BE2C (cell line): ENCODE measurements at regions not wholly inside any gene's neighbourhood (a gene's known extent, or its start where the extent isn't known, plus 50 kb on each side); places are given as distances from the start of the nearest gene placed in this dataset.

Experiments
- DNase-seq: peaks from one replicate; pipeline ENCODE4 v3.0.0-alpha.2; 2020
- H3K27me3 ChIP-seq: fragments of 250-450 bp; sonication (Bioruptor Pico); 2 replicates; pipeline ENCODE4 v1.5.1; 2020; ENCODE audit warnings: mild to moderate bottlenecking
- H3K36me3 ChIP-seq: fragments of 250-450 bp; sonication (Bioruptor Pico); 2 replicates; pipeline ENCODE4 v1.5.1; 2020; ENCODE audit warnings: mild to moderate bottlenecking
- H3K4me1 ChIP-seq: fragments of 250-450 bp; sonication (Bioruptor Pico); 2 replicates; pipeline ENCODE4 v1.5.1; 2020
- H3K4me3 ChIP-seq: 2 replicates; pipeline ENCODE4 v1.5.1; 2011; ENCODE audit warnings: low read depth, low read length
- H3K9me3 ChIP-seq: fragments of 250-450 bp; sonication (Bioruptor Pico); 2 replicates; pipeline ENCODE4 v1.5.1; 2020
- CTCF ChIP-seq: IDR thresholded peaks from 2 replicates; pipeline ENCODE4 v1.5.1; 2012; ENCODE audit warnings: mild to moderate bottlenecking, low read depth, low read length

DNA sequence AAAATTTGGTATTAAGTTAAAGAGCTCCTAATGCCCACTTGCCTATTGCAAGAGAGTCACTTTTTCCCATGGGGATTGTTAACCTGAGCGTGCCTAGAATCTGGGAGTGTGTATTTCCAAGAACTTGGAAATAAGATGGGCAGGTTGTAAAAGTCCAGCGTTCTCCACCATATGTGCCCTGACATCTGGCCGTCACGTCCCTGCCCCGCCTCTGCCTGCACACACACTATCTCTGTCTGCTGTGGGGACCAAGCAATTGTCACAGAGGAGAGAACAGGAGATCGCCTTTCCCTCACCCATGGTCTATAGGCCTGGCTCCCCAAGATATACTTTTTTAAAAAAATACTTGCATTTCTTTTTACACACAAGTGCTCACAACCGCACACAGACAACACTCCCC lies 396.5 kb upstream of the PFKP start:
- H3K27me3 ChIP-seq = no peaks in the 10 kb centered on the region
- no peak overlapping the region for H3K4me3 ChIP-seq
- no peaks in the 10 kb centered on the region for H3K36me3 ChIP-seq
- H3K9me3 ChIP-seq = no peaks in the 10 kb centered on the region
- no peaks in the 10 kb centered on the region for H3K4me1 ChIP-seq
- no peak for TF ChIP-seq CTCF
- no peak for DNase-seq

- Histone ChIP-seq H3K36me3 (no peaks in the 10 kb centered on the region), H3K9me3 (no peaks in the 10 kb centered on the region), H3K27me3 (no peaks in the 10 kb centered on the region), H3K4me3 (no peak overlapping the region), H3K4me1 (no peaks in the 10 kb centered on the region)
- DNase-seq = no peak
- no peak for TF ChIP-seq CTCF
Observed at GRCh38 chr10:2665772-2666171, 401.6 kb upstream of the PFKP start.

GRCh38 chr10:2660276-2660675 lies 407.1 kb upstream of the PFKP start:
- Histone ChIP-seq H3K9me3 (no peaks in the 10 kb centered on the region), H3K4me1 (no peaks in the 10 kb centered on the region), H3K36me3 (no peaks in the 10 kb centered on the region), H3K27me3 (no peaks in the 10 kb centered on the region), H3K4me3 (no peak overlapping the region)
- no peak for DNase-seq
- no peak for TF ChIP-seq CTCF

DNA sequence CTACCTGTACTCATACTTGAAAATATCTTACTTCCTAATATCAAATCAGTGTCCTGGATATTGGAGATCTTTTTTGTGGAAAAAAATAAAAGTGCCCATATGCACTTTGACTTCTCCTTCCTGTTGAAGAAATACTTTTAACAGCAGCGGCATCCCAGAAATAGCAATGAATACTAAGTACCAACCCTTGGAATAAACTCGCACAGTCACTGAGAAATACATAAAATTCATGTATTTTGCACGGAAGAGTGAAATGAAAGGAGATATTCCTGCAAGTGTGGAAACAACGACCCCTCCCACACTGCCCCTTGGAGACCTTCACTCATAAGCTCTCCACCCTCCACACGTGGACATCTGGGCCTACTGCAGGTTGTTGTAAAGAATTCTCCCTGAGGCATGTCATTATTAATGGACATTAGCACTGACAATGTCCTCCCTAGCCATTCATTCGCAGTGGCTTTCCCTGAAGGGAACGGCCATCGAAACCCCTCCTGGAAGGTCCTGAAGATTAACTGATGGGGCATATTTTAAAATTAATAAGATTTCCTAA lies 407.6 kb upstream of the PFKP start:
- no peak for DNase-seq
- H3K36me3 ChIP-seq = no peaks in the 10 kb centered on the region
- H3K27me3 ChIP-seq = no peaks in the 10 kb centered on the region
- no peaks in the 10 kb centered on the region for H3K4me1 ChIP-seq
- no peak overlapping the region for H3K4me3 ChIP-seq
- TF ChIP-seq CTCF = no peak
- H3K9me3 ChIP-seq = no peaks in the 10 kb centered on the region

- no peak for DNase-seq
- Histone ChIP-seq H3K4me1 (no peaks in the 10 kb centered on the region), H3K27me3 (no peaks in the 10 kb centered on the region), H3K9me3 (no peaks in the 10 kb centered on the region), H3K36me3 (no peaks in the 10 kb centered on the region), H3K4me3 (no peak overlapping the region)
- no peak for TF ChIP-seq CTCF
Observed at GRCh38 chr10:2658780-2659179, 408.6 kb upstream of the PFKP start.

DNA sequence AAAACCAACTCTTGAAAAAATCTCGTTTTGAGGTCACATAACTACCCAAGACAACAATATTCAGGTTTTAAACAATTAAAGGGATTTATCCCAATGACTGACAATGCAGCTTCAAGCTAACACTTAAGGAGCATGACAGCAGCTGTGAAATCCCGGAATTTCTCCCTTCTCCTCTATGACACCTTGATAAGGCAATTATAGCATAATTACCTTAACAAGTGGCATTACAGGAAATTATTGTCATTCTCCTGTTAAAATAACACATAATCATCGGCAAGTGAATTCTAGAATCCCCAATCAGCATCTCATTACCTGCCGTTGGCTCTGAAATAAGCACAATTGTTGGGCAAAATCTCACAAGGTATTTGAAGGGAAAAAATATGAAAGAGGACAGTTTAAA lies 417.0 kb upstream of the PFKP start:
- Histone ChIP-seq H3K27me3 (no peaks in the 10 kb centered on the region), H3K9me3 (no peaks in the 10 kb centered on the region), H3K4me3 (no peak overlapping the region), H3K4me1 (no peaks in the 10 kb centered on the region), H3K36me3 (no peaks in the 10 kb centered on the region)
- no peak for TF ChIP-seq CTCF
- DNase-seq = no peak
